ENCODE measurements at regions not wholly inside any gene's neighbourhood (a gene's known extent, or its start where the extent isn't known, plus 50 kb on each side); places are given as distances from the start of the nearest gene placed in this dataset.
"Not testable (repeated sequence)": the region's sequence is repeated elsewhere in the genome, so short reads cannot be mapped to it uniquely, and the experiment has no call there.

DNA sequence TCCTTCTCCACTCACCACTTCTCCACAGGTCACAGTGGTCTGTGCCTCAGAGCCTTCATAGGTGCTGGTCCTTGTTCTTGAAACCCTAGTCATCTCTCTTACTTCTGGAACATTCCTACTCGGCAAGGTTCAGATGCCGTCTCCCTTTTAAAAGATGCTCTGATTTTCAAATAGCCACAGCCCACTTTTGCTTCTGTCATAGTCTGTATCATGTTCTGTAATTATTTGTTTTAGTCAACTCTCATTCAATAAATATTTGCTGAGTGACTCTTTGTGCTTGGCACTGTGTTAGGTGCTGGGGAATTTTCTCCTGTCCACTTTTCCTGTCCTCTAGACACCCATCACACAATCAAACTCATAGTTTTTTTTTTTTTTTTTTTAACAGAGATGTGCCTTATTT is 181.3 kb upstream of the IL12B start:
- Histone ChIP-seq H3K9me3 (ENCODE audit: control insufficient read depth, low read depth, low read length) (no peaks in the 10 kb centered on the region), H3K4me1 (ENCODE audit: control insufficient read depth, insufficient read depth, low read length) (no peaks in the 10 kb centered on the region), H3K27me3 (ENCODE audit: control insufficient read depth, insufficient read depth, low read length) (peaks cover 3% of the 10 kb centered on the region), H3K27ac (ENCODE audit: low read length) (no peak overlapping the region), H3K4me3 (ENCODE audit: low read length) (no peak overlapping the region), H3K36me3 (ENCODE audit: control insufficient read depth, insufficient read depth, low read length) (no peaks in the 10 kb centered on the region)
- no CpG with 5 or more reads among the region's 2 CpGs for WGBS (ENCODE audit: insufficient coverage, low lambda C conversion rate)
- no peak for DNase-seq

DNA sequence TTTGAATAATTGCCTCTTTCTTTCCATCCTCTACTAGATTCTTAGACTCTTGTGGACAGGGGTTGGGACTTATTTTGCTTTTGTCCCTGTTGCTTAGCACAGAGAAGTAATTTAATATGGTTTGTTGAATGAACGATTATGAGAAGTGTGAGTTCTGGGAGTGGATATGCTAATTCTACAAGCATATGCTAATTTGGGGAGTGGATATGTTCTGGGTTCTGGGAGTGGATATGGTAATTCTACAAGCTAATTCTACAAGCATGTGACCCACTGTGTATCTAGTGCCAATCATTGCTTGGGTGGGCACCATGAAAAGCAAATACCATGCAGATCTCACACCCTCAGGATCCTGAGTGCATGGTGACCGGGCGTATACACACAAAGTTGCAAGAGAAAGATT is 181.8 kb upstream of the IL12B start:
- Histone ChIP-seq H3K27me3 (ENCODE audit: control insufficient read depth, insufficient read depth, low read length) (peaks cover 3% of the 10 kb centered on the region), H3K9me3 (ENCODE audit: control insufficient read depth, low read depth, low read length) (no peaks in the 10 kb centered on the region), H3K4me1 (ENCODE audit: control insufficient read depth, insufficient read depth, low read length) (no peaks in the 10 kb centered on the region), H3K27ac (ENCODE audit: low read length) (no peak overlapping the region), H3K4me3 (ENCODE audit: low read length) (no peak overlapping the region), H3K36me3 (ENCODE audit: control insufficient read depth, insufficient read depth, low read length) (no peaks in the 10 kb centered on the region)
- WGBS (ENCODE audit: insufficient coverage, low lambda C conversion rate), result no CpG with 5 or more reads among the region's 3 CpGs
- DNase-seq, result no peak

DNA sequence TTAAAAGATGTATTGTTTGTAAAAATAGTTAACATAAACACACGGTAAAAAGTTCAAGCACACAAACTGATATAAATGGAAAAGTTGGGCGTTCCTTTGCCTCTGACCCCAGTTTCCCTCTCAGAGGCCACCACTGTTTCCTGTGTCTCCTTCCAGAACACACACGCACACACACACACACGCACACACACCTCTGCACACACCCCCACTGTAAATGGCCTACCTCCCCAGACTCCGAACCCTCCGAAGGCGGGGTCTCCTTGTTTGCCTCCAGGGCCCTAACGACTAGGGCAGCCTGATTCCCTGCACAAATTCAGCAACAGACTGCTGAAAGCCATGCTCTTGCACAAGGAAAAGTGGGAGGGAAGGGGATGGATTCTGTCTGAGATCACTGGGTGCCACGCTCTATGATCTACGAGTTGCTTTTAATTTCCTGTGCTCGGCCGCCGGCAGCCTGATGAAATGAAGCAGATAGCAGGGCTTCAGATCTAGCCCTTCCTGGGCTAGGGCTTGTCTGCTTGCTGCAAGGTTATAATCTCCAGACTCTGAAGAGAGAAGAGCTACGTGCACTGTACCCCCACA is 184.0 kb upstream of the IL12B start:
- no peak overlapping the region for H3K4me3 ChIP-seq (ENCODE audit: low read length)
- no peaks in the 10 kb centered on the region for H3K9me3 ChIP-seq (ENCODE audit: control insufficient read depth, low read depth, low read length)
- H3K4me1 ChIP-seq (ENCODE audit: control insufficient read depth, insufficient read depth, low read length), result no peaks in the 10 kb centered on the region
- H3K27ac ChIP-seq (ENCODE audit: low read length), result no peak overlapping the region
- peak in 1 of 2 donors; percentile 20 for DNase-seq
- no CpG with 5 or more reads among the region's 14 CpGs for WGBS (ENCODE audit: insufficient coverage, low lambda C conversion rate)
- H3K27me3 ChIP-seq (ENCODE audit: control insufficient read depth, insufficient read depth, low read length), result peaks cover 3% of the 10 kb centered on the region
- H3K36me3 ChIP-seq (ENCODE audit: control insufficient read depth, insufficient read depth, low read length), result no peaks in the 10 kb centered on the region

DNA sequence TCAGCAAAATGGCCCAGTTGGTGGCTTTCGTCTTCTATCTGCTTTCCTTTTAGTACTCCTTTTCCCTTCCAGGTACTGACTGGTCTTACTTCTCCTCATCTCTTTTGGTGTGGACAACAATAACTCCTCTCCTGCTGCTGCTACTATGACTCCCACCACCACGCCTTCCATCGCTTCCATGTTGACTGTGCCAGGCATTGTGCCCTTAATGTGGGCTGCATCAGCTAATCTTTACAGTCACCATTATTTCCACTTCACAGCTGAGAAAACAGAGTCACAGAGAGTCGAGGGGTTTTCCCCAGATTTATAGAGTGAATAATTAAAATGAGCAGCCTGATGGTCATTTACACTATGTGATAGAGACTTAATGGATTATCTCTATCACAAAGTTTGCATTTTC is 184.9 kb upstream of the IL12B start:
- no CpG with 5 or more reads among the region's 4 CpGs for WGBS (ENCODE audit: insufficient coverage, low lambda C conversion rate)
- Histone ChIP-seq H3K36me3 (ENCODE audit: control insufficient read depth, insufficient read depth, low read length) (no peaks in the 10 kb centered on the region), H3K27ac (ENCODE audit: low read length) (no peak overlapping the region), H3K4me1 (ENCODE audit: control insufficient read depth, insufficient read depth, low read length) (no peaks in the 10 kb centered on the region), H3K27me3 (ENCODE audit: control insufficient read depth, insufficient read depth, low read length) (peaks cover 3% of the 10 kb centered on the region), H3K4me3 (ENCODE audit: low read length) (no peak overlapping the region), H3K9me3 (ENCODE audit: control insufficient read depth, low read depth, low read length) (no peaks in the 10 kb centered on the region)
- DNase-seq, result no peak

DNA sequence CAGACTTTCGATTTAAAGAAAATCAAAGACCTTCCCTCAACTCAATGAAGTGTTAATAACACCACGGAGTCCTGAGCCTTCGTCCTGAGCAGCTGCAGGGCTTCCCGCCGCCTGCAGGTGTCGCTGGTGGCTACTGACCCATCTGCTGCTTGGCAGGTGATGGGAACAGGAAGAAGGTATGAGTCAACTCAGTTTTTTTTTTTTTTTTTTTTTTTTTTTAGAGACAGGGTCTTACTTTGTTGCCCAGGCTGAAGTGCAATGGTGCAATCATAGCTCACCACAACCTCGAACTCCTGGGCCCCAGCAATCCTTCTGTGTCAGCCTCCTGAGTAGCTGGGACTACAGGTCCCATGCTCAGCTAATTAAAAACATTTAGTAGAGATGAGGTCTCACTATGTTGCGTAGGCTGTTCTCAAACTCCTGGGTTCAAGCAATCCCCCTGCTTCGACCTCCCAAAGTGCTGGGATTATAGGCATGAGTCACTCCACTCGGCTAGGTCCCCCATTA is 185.7 kb upstream of the IL12B start:
- Histone ChIP-seq H3K27me3 (ENCODE audit: control insufficient read depth, insufficient read depth, low read length) (peaks cover 3% of the 10 kb centered on the region), H3K9me3 (ENCODE audit: control insufficient read depth, low read depth, low read length) (no peaks in the 10 kb centered on the region), H3K27ac (ENCODE audit: low read length) (no peak overlapping the region), H3K36me3 (ENCODE audit: control insufficient read depth, insufficient read depth, low read length) (no peaks in the 10 kb centered on the region), H3K4me1 (ENCODE audit: control insufficient read depth, insufficient read depth, low read length) (no peaks in the 10 kb centered on the region), H3K4me3 (ENCODE audit: low read length) (no peak overlapping the region)
- peak; percentile 45 to 47 for DNase-seq
- WGBS (ENCODE audit: insufficient coverage, low lambda C conversion rate), result no CpG with 5 or more reads among the region's 10 CpGs

DNA sequence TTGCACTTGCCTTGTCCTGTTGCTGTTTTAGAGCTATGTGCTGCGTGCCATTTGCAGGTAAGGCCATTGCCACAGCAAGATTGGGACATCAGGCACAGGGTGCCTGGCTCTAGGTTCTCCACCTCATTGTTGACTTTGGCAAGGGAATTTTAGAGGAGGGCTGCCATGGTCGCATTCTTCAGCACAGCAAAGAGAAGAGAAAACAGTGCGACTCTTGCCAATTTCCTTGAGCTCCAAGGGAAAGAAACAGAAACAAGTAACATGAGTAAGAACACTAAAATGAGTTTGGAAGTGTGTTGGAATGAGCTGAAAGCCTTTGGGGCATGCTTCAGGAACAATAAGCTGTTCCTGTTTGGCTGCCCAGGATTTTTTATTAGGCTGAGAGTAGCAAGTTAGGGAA is 188.1 kb upstream of the IL12B start:
- no CpG with 5 or more reads among the region's 3 CpGs for WGBS (ENCODE audit: insufficient coverage, low lambda C conversion rate)
- Histone ChIP-seq H3K27me3 (ENCODE audit: control insufficient read depth, insufficient read depth, low read length) (peaks cover 3% of the 10 kb centered on the region), H3K27ac (ENCODE audit: low read length) (no peak overlapping the region)

DNA sequence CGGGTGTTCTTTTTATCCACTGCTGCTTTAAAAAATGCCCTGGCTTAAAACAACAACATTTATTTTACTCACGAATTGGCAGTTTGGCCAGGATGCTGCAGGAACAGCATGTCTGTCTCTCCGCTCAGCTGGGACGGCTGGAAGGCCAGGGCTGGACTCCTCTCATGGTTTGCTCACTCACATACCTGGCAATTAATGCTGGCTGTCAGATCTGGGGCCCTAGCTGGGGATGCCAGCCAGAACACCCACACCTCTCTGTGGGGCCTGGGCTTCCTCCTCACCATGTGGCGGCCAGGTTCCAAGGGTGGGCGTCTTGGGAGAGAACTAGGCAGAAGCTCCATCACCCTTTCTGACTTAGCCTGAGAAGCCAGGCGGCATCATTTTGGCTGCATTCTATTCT is 189.1 kb upstream of the IL12B start:
- no peaks in the 10 kb centered on the region for H3K9me3 ChIP-seq (ENCODE audit: control insufficient read depth, low read depth, low read length)
- no CpG with 5 or more reads among the region's 7 CpGs for WGBS (ENCODE audit: insufficient coverage, low lambda C conversion rate)
- peaks cover 1% of the 10 kb centered on the region for H3K27me3 ChIP-seq (ENCODE audit: control insufficient read depth, insufficient read depth, low read length)
- H3K36me3 ChIP-seq (ENCODE audit: control insufficient read depth, insufficient read depth, low read length), result no peaks in the 10 kb centered on the region
- no peak overlapping the region for H3K4me3 ChIP-seq (ENCODE audit: low read length)
- DNase-seq, result no peak
- no peak overlapping the region for H3K27ac ChIP-seq (ENCODE audit: low read length)
- H3K4me1 ChIP-seq (ENCODE audit: control insufficient read depth, insufficient read depth, low read length), result no peaks in the 10 kb centered on the region

More for the DNA sequence above, 188.1 kb upstream of the IL12B start:
- no peaks in the 10 kb centered on the region for H3K9me3 ChIP-seq (ENCODE audit: control insufficient read depth, low read depth, low read length)
- no peak for DNase-seq
- H3K36me3 ChIP-seq (ENCODE audit: control insufficient read depth, insufficient read depth, low read length), result no peaks in the 10 kb centered on the region
- no peak overlapping the region for H3K4me3 ChIP-seq (ENCODE audit: low read length)
- H3K4me1 ChIP-seq (ENCODE audit: control insufficient read depth, insufficient read depth, low read length), result no peaks in the 10 kb centered on the region

DNA sequence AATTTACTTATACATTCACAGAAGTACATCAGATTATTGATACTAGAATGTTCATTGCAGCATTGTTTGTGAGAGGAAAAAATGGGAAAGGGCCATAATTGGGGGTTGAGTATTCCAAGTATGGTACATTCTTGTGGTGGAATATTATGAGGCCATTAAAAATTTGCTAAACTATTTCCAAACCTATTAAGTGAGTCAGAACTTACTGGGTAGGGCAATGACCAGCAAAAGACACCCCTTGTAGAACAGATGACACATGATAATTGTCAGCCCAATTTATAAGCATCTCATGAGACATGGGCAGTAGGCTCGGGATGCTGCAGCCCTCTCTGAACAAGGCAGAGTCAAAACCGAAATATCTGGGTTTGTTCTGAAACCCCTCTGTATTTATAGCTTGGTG is 192.6 kb upstream of the IL12B start:
- Histone ChIP-seq H3K4me1 (ENCODE audit: control insufficient read depth, insufficient read depth, low read length) (no peaks in the 10 kb centered on the region), H3K27me3 (ENCODE audit: control insufficient read depth, insufficient read depth, low read length) (no peaks in the 10 kb centered on the region), H3K9me3 (ENCODE audit: control insufficient read depth, low read depth, low read length) (no peaks in the 10 kb centered on the region), H3K4me3 (ENCODE audit: low read length) (no peak overlapping the region), H3K27ac (ENCODE audit: low read length) (no peak overlapping the region), H3K36me3 (ENCODE audit: control insufficient read depth, insufficient read depth, low read length) (no peaks in the 10 kb centered on the region)
- DNase-seq, result no peak
- WGBS (ENCODE audit: insufficient coverage, low lambda C conversion rate), result no CpG with 5 or more reads among the region's 2 CpGs

DNA sequence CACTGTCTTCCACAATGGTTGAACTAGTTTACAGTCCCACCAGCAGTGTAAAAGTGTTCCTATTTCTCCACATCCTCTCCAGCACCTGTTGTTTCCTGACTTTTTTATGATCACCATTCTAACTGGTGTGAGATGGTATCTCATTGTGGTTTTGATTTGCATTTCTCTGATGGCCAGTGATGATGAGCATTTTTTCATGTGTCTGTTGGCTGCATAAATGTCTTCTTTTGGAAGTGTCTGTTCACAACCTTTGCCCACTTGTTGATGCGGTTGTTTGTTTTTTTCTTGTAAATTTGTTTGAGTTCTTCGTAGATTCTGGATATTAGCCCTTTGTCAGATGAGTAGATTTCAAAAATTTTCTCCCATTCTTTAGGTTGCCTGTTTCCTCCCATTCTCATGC is 194.0 kb upstream of the IL12B start:
- DNase-seq; H3K9me3 ChIP-seq (ENCODE audit: control insufficient read depth, low read depth, low read length); H3K27ac ChIP-seq (ENCODE audit: low read length); H3K27me3 ChIP-seq (ENCODE audit: control insufficient read depth, insufficient read depth, low read length); H3K36me3 ChIP-seq (ENCODE audit: control insufficient read depth, insufficient read depth, low read length); H3K4me1 ChIP-seq (ENCODE audit: control insufficient read depth, insufficient read depth, low read length); H3K4me3 ChIP-seq (ENCODE audit: low read length): not testable (repeated sequence)
- WGBS (ENCODE audit: insufficient coverage, low lambda C conversion rate), result 100% methylated on average over 1 of the region's 2 CpGs

DNA sequence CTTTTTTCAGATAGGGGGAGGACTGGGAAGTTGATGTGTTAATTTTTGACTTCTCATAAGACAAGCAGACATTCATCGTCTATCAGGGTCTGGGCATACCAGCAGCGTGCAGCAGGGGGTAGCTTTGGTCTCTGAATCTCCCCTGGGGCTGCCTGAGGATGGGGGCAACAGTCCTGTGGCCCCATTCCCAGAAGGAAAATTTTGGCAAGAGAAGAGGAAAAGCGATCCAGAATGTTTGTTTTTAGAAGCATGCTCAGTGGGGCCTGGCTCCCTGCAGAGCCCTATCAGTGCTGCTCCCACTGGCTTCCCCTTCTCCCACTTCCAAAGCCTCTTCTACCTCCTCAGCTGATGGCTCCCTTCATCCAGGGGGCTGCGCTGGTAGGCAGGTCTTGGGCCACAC is 194.8 kb upstream of the IL12B start:
- no peaks in the 10 kb centered on the region for H3K4me1 ChIP-seq (ENCODE audit: control insufficient read depth, insufficient read depth, low read length)
- no CpG with 5 or more reads among the region's 4 CpGs for WGBS (ENCODE audit: insufficient coverage, low lambda C conversion rate)
- no peak overlapping the region for H3K27ac ChIP-seq (ENCODE audit: low read length)
- DNase-seq, result no peak
- no peaks in the 10 kb centered on the region for H3K9me3 ChIP-seq (ENCODE audit: control insufficient read depth, low read depth, low read length)
- H3K4me3 ChIP-seq (ENCODE audit: low read length), result no peak overlapping the region
- no peaks in the 10 kb centered on the region for H3K27me3 ChIP-seq (ENCODE audit: control insufficient read depth, insufficient read depth, low read length)
- no peaks in the 10 kb centered on the region for H3K36me3 ChIP-seq (ENCODE audit: control insufficient read depth, insufficient read depth, low read length)

DNA sequence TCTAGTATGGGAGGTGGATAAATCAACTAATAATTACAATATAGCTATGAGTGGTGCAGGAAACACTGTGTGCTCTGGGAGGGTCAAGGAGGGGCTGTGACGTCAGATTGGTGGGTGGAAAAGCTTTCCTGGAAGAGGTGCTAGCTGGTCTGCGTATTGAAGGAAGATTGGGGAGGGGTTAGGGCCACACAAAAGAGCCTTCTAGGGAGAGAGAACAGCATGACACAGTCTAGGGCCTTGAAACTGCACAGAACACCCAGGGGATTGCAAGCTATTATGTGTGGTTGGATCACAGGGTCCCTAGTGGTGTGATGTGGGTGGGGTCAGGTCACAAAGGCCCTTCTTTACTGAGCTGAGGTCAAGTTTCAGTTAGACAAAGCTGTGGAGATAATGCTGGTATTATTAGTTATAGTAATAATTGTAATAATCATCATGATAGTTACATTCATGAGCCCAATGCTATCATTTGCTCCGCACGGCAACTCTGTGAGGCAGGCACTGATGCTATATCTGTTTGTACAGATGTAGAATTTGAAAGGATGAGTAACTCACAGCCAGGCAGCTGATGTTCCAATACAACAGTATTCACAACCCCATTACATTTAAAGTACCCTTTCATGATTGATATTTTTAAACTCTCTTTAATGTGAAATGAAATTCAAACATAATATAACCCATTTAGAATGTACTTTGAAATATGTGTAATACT is 197.4 kb upstream of the IL12B start:
- no peaks in the 10 kb centered on the region for H3K4me1 ChIP-seq (ENCODE audit: control insufficient read depth, insufficient read depth, low read length)
- H3K4me3 ChIP-seq (ENCODE audit: low read length), result no peak overlapping the region
- H3K27me3 ChIP-seq (ENCODE audit: control insufficient read depth, insufficient read depth, low read length), result no peaks in the 10 kb centered on the region
- H3K36me3 ChIP-seq (ENCODE audit: control insufficient read depth, insufficient read depth, low read length), result no peaks in the 10 kb centered on the region
- H3K9me3 ChIP-seq (ENCODE audit: control insufficient read depth, low read depth, low read length), result no peaks in the 10 kb centered on the region
- DNase-seq, result no peak
- H3K27ac ChIP-seq (ENCODE audit: low read length), result no peak overlapping the region
- WGBS (ENCODE audit: insufficient coverage, low lambda C conversion rate), result no CpG with 5 or more reads among the region's 4 CpGs

All from large intestine (tissue), 3 donors.